ENCODE measurements at regions not wholly inside any gene's neighbourhood (a gene's known extent, or its start where the extent isn't known, plus 50 kb on each side); places are given as distances from the start of the nearest gene placed in this dataset.

DNA sequence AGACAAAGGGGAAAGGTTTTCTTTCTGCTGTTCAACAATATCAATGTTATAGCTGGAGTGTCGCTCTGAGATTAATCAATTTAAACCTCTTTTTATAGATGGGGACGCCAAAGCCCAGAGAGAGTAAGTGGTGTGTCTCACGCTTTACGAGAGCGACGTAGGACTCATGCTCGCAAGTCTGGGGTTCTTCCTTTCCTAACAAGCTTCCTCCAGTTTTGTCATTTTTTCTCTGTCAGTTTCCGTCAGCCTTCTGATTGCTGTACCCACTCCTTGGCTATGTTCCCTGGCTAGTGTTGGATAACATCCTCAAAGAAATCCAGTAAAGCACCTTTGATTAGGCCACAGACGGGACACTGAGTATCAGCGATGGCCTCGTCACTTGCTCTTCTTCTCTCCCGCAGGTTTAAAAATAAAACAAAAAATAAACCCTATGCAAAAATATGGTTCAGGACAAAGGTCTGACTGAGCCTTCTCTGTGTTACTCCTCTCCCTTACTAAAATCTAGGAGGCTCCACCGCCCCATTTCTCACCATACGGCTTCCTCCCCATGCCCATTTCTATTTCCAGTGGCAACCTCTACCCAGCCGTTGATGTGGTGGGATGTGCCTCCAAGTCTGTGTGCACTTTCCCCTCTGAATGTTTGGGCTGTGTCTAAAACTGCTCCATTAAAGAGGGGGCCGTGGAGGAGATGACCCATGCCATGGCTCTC is 172.7 kb upstream of the PARP11 start:
- dilution Hi-C loops (cut with MboI; ENCODE audit: extremely low pct_ligation_motif_present, low sequenced_read_pairs): no loop called here
- no peaks in the 10 kb centered on the region for H3K27me3 ChIP-seq (ENCODE audit: control insufficient read depth in 2 of 2, insufficient read depth in 2 of 2, low read length in 2 of 2)
- H3K4me2 ChIP-seq (ENCODE audit: insufficient read depth, low read length): no peak overlapping the region
- H3K9ac ChIP-seq (replicated peaks; ENCODE audit: extremely low read depth, insufficient read depth, low read length): no peak overlapping the region
- H2AFZ ChIP-seq (ENCODE audit: low read depth, low read length): no peak overlapping the region
- no peak for DNase-seq (ENCODE audit: low read depth, low spot score)
- H3K36me3 ChIP-seq (ENCODE audit: control insufficient read depth in 2 of 2, extremely low read depth in 1 of 2, insufficient read depth in 2 of 2, low read length in 2 of 2): no peaks in the 10 kb centered on the region
- intact Hi-C loops (cut with micrococcal nuclease): no loop called here
- ChIA-PET CTCF (interaction anchor here (0.6 kb wide), 1 partner anchor 415 kb away, joined by 3 read pairs; no protein-coding TSS in a partner anchor), POLR2A (no interaction called here)
- H3K9me1 ChIP-seq (replicated peaks; ENCODE audit: control insufficient read depth, extremely low read depth, insufficient read depth, low read length): no peaks in the 10 kb centered on the region
- H3K4me3 ChIP-seq (replicated peaks in 1 of 3; ENCODE audit: insufficient read depth in 1 of 3, low read depth in 1 of 3, low read length in 3 of 3): no peak overlapping the region
- H3K9me3 ChIP-seq (replicated peaks; ENCODE audit: control insufficient read depth, insufficient read depth, low read length): no peaks in the 10 kb centered on the region
- TF ChIP-seq EZH2 (IDR thresholded peaks at IDR 0.05; ENCODE audit: borderline replicate concordance, low read depth, low read length, severe bottlenecking): no peak
- no peak for TF ChIP-seq JUN (IDR thresholded peaks at IDR 0.05; ENCODE audit: borderline replicate concordance, insufficient read depth, insufficient read length, low read depth)
- FAIRE-seq: no peak
- no peak overlapping the region for H3K27ac ChIP-seq (ENCODE audit: insufficient read depth, low read depth, low read length)
- BruUV-seq (replicated peaks): no TSS peak
- H4K20me1 ChIP-seq (replicated peaks; ENCODE audit: control insufficient read depth, extremely low read depth, insufficient read depth, low read length): no peaks in the 10 kb centered on the region
- no peaks in the 10 kb centered on the region for H3K79me2 ChIP-seq (ENCODE audit: control insufficient read depth, insufficient read depth, low read length)
- no peaks in the 10 kb centered on the region for H3K4me1 ChIP-seq (ENCODE audit: control insufficient read depth, extremely low read depth, insufficient read depth, low read length)

DNA sequence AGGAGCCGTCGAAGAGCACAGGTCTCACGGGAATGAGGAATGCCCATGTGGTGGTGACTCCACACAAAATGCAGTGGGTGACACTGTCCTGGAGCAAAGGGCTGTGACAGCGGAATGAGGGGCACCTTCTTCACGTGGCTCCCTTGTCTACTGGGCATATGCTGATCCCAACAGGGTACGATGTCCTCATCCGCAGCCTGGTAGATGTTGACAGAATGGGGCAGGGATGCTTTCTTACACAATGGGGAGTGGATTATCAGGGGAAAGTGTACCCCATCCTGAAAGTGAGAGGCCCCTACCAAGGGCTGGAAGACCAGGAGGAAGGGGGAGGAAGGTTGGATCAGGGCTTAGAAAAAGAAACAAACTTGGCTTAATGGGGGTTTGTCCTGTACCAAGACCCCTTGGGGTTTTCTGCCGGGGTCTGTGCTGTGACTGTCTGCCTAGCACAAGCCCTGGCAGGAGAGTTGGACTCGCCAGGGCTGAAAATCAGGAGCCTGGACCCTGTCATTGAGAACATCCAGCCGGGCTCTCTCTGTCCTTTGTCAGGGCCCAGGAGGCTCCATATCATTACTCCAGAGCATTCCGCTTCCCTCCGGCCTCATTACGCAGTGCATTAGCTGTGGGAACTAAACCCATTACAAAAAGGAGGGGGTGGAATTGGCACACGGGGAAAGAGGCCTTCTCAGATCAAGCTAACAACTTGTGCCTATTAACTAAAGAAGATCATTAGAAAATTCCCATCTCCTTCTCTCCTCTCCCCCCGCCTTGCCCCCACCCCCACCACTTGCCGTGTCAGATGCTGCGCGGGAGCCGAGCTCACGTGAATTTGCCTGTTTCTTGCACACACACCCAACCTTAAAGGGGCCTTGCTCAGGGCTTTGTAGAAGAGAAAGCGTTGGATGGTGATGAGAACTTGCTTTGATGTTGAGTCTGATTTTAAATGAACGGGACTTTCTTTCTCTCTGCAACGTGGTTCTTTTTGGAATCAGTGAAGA is 171.8 kb upstream of the PARP11 start:
- BruUV-seq (replicated peaks): no TSS peak
- FAIRE-seq (no peak), DNase-seq (ENCODE audit: low read depth, low spot score) (no peak)
- no peaks in the 10 kb centered on the region for H4K20me1 ChIP-seq (replicated peaks; ENCODE audit: control insufficient read depth, extremely low read depth, insufficient read depth, low read length)
- H3K36me3 ChIP-seq (ENCODE audit: control insufficient read depth in 2 of 2, extremely low read depth in 1 of 2, insufficient read depth in 2 of 2, low read length in 2 of 2): no peaks in the 10 kb centered on the region
- intact Hi-C loops (cut with micrococcal nuclease): no loop called here
- H3K27me3 ChIP-seq (ENCODE audit: control insufficient read depth in 2 of 2, insufficient read depth in 2 of 2, low read length in 2 of 2): no peaks in the 10 kb centered on the region
- H3K4me3 ChIP-seq (replicated peaks in 1 of 3; ENCODE audit: insufficient read depth in 1 of 3, low read depth in 1 of 3, low read length in 3 of 3): no peak overlapping the region
- H3K9me3 ChIP-seq (replicated peaks; ENCODE audit: control insufficient read depth, insufficient read depth, low read length): no peaks in the 10 kb centered on the region
- H3K9me1 ChIP-seq (replicated peaks; ENCODE audit: control insufficient read depth, extremely low read depth, insufficient read depth, low read length): no peaks in the 10 kb centered on the region
- no peak overlapping the region for H3K27ac ChIP-seq (ENCODE audit: insufficient read depth, low read depth, low read length)
- H3K4me1 ChIP-seq (ENCODE audit: control insufficient read depth, extremely low read depth, insufficient read depth, low read length): no peaks in the 10 kb centered on the region
- no peaks in the 10 kb centered on the region for H3K79me2 ChIP-seq (ENCODE audit: control insufficient read depth, insufficient read depth, low read length)
- TF ChIP-seq EZH2 (IDR thresholded peaks at IDR 0.05; ENCODE audit: borderline replicate concordance, low read depth, low read length, severe bottlenecking) (no peak), POLR2AphosphoS5 (IDR thresholded peaks at IDR 0.05; ENCODE audit: insufficient read depth, low read depth, low read length) (no peak), POLR2A (IDR thresholded peaks at IDR 0.05; ENCODE audit: low read depth, low read length) (no peak), MYC (IDR thresholded peaks at IDR 0.05; ENCODE audit: low read depth, low read length) (no peak), GATA2 (IDR thresholded peaks at IDR 0.05; ENCODE audit: insufficient read depth, insufficient read length, low read depth, low read length) (no peak), JUN (IDR thresholded peaks at IDR 0.05; ENCODE audit: borderline replicate concordance, insufficient read depth, insufficient read length, low read depth) (no peak)
- TF ChIP-seq, protein P1, sequence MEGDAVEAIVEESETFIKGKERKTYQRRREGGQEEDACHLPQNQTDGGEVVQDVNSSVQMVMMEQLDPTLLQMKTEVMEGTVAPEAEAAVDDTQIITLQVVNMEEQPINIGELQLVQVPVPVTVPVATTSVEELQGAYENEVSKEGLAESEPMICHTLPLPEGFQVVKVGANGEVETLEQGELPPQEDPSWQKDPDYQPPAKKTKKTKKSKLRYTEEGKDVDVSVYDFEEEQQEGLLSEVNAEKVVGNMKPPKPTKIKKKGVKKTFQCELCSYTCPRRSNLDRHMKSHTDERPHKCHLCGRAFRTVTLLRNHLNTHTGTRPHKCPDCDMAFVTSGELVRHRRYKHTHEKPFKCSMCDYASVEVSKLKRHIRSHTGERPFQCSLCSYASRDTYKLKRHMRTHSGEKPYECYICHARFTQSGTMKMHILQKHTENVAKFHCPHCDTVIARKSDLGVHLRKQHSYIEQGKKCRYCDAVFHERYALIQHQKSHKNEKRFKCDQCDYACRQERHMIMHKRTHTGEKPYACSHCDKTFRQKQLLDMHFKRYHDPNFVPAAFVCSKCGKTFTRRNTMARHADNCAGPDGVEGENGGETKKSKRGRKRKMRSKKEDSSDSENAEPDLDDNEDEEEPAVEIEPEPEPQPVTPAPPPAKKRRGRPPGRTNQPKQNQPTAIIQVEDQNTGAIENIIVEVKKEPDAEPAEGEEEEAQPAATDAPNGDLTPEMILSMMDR (IDR thresholded peaks at IDR 0.05; ENCODE audit: extremely low read depth in 1 of 2, insufficient read depth in 1 of 2, low read depth in 1 of 2, low read length in 2 of 2): no peak
- TF ChIP-seq, protein P2, sequence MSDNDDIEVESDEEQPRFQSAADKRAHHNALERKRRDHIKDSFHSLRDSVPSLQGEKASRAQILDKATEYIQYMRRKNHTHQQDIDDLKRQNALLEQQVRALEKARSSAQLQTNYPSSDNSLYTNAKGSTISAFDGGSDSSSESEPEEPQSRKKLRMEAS (IDR thresholded peaks at IDR 0.05; ENCODE audit: insufficient read depth, insufficient read length): no peak
- no peak overlapping the region for H3K9ac ChIP-seq (replicated peaks; ENCODE audit: extremely low read depth, insufficient read depth, low read length)
- POLR2A ChIA-PET: no interaction called here
- CTCF ChIA-PET: interaction anchor here (0.6 to 1.2 kb wide), 2 partner anchors 49 to 416 kb away, joined by 3 read pairs; no protein-coding TSS in a partner anchor
- H3K4me2 ChIP-seq (ENCODE audit: insufficient read depth, low read length): no peak overlapping the region
- dilution Hi-C loops (cut with MboI; ENCODE audit: extremely low pct_ligation_motif_present, low sequenced_read_pairs): no loop called here
- no peak overlapping the region for H2AFZ ChIP-seq (ENCODE audit: low read depth, low read length)

All from endothelial cell of umbilical vein (primary cell).